ENCODE measurements at regions not wholly inside any gene's neighbourhood (a gene's known extent, or its start where the extent isn't known, plus 50 kb on each side); places are given as distances from the start of the nearest gene placed in this dataset.

DNA sequence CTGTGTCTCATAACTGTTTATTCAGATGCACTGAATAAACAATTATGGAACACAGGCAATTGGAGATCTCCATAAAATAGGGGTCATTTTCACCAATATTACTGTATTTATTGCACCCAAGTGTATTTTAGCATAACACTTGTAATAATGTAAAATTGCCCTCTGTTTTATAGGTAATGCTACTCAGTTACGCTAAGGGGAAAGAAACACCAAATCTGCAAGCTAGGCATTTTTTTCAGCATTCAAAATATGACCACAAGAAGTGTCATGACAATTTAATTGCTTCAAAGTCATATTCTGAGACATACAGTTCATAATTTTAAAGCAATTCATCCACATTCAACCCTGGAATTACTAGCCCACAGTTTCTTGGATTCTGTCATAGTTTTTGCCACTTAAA, 643.2 kb upstream of the NOX3 start:
- DNase-seq (no peak), ATAC-seq (no peak)
- intact Hi-C loops (cut with DNase I, micrococcal nuclease): no loop called here

DNA sequence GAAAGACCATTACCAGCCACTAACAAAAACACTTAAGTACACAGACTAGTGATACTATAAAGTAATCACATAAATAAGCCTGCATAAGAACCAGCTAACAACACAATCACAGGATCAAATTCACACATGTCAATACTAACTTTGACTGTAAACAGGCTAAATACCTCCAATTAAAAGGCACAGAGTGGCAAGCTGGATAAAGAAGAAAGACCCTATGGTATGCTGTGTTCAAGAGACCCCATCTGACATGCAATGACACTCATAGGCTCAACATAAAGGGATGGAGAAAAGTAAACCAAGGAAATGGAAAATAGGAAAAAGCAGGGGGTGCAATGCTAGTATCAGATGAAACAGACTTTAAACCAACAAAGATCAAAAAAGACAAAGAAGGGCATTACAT, 631.8 kb upstream of the NOX3 start:
- intact Hi-C loops (cut with DNase I, micrococcal nuclease): no loop called here
- no peak for ATAC-seq
- no peak for DNase-seq

DNA sequence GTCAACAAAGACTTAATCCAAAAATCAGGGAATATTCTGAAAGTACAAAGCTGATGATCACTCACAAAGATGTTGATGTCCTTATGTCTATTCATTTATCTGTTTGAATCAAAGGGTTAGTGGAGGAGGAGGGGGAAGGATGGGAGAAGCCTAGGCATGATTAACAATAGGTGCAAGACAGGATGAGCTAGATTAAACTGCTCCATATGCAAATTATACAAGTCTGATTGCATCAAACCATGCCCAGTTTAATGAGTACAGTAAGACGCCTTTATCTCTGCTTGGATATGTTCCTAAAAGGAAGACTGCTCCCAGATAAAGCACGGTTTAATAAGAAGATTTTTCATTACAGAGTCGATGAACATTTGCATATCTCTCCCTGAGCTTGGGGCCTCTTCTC, 626.4 kb upstream of the NOX3 start:
- intact Hi-C loops (cut with DNase I, micrococcal nuclease): no loop called here
- DNase-seq: no peak
- no peak for ATAC-seq

DNA sequence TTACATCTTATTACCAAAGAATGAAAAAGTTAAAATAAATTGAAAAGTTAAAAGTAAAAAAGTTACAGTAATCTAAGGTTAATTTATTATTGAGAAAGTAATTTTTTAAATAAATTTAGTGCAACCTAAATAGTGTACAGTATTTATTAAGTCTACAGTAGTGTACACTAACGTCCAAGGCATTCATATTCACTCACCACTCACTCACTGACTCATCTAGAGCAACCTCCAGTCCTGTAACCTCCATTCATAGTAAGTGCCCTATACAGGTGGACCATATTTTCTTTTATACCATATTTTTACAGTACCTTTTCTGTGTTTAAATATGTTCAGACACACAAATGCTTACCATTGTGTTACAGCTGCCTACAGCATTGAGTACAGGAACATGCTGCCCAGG, 624.7 kb upstream of the NOX3 start:
- intact Hi-C loops (cut with DNase I, micrococcal nuclease): no loop called here
- ATAC-seq (no peak), DNase-seq (no peak)

DNA sequence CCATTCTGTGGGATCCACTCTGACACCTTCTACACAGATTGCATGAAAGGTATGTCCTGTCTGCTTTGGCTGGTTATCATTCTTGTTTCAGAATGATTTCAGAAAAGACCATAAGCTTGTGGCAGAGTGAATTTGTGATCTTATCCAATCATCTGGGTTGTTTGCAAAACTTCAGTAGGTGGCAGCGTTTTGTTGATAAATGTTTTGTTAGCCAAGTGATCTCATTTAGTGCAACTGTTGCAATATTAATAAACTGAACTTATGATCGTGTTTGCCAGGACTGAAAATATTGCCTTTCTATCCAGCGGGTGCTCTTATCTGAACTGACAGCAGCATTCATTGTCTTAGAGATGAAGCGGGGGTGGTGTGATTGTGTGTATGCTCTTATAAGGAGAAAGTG, 613.2 kb upstream of the NOX3 start:
- intact Hi-C loops (cut with DNase I, micrococcal nuclease): no loop called here
- no peak for ATAC-seq
- DNase-seq: no peak

DNA sequence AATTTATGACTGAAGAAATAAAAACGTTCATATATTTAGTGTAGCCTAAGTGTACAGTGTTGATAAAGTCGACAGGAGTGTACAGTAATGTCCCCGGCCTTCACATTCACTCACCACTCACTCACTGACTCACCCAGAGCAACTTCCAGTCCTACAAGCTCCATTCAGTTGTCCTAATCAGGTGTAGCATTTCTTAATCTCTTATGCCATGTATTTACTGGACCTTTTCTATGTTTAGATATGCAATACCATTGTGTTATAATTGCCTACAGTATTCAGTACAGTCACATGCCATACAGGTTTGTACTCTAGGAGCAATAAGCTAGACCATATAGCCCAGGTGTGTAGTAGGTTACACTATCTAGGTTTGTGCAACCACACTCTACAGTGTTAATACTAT, 610.2 kb upstream of the NOX3 start:
- intact Hi-C loops (cut with DNase I, micrococcal nuclease): no loop called here
- ATAC-seq (no peak), DNase-seq (no peak)

DNA sequence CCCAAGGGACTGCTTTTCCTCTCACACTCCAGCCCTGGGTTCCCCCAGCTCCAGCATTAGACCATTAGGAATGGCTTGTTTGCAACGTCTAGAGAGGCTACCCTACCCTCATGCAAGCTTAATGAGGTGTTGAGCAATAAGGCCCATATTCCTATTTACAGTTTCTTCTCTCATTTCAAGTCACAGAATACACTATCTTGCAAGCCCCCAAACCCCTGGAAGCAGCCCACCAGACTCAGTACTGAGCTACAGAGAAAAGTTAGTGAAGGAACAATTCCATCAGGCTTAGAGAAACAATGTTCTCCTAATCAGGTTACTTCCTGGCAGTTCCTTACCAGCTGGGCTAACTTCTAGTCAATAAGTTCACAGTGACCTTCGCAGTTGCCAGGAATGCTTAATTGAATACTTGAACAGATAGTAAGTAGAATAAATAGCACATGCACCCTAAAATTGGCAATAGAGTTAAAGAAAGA, 606.5 kb upstream of the NOX3 start:
- intact Hi-C loops (cut with DNase I, micrococcal nuclease): no loop called here
- ATAC-seq (no peak), DNase-seq (no peak)

DNA sequence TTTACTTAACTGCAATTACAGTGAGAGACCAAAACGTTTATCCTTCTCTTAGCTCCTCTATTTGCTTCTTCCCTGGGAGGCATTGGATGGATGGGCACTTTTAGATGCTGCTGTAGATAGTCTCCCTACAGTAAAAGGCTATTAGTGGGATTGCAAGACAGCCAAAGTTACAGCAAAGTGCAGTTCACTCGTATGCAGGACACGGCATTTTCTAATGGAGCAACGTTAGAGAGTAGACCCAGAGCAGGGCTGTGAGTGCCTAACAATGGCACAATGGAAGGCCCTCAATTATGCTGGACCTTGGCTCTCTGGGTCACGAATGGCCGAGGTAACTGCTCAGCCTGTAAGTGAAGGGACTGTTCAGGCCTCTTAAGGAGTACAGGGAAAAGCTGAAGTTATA, 605.8 kb upstream of the NOX3 start:
- intact Hi-C loops (cut with DNase I, micrococcal nuclease): no loop called here
- ATAC-seq (no peak), DNase-seq (no peak)

DNA sequence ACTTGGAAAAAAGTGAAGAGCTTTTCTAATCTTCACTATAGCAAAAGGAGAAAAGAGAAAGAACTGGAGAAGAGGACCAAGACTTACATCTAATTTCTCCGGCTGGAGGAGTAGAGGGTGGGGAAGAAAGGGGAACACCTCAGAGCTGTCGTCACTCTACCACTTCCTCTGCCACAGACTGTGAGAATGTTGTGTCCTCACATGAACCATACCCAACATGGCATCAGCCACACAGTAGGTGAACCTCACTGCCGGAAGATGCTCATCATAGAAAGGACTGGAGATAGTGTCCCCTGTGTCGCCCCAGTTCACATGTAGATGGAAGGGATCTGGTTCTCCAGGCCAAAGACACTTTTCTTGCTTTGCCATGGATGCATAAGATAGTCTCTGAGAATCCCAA, 604.4 kb upstream of the NOX3 start:
- DNase-seq (no peak), ATAC-seq (no peak)
- intact Hi-C loops (cut with DNase I, micrococcal nuclease): no loop called here

DNA sequence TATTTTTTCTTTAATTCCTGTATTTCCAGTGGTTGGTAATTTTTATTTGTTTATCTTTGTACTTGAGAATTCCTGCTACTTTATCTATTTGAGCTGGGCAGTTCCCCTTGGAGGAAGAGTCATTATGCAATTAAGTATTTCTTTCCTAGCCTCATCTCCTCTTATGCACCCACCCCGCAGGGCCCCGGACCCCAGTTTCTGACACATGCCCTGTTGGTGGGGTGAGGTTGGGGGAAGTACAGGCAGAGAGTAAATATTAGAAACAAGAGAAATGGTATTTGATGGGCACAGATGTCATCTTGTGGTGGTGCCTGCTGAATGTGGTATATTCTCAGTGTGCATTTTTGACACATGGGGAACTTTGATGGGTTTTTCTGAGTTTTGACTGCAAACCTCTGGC, 602.7 kb upstream of the NOX3 start:
- no peak for DNase-seq
- intact Hi-C loops (cut with DNase I, micrococcal nuclease): no loop called here
- ATAC-seq: no peak

DNA sequence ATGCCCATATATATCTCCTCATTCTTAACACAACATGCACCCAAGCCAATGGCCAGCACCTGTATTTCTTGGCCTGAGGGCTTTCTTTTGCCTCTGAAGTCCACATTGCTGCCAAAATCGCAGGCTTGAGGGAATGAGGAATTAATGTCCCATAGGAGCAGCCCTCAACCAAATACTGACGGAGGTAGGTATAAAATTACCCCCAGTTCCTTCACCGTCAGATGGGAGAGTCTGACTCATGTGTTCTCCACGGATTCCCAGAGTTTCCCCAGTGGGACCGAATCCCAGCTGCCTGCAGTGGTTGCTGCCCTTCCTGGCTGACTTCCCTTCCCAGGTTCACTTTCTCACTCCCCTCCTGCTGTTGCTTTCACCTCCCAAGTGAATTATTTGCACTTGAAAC, 602.2 kb upstream of the NOX3 start:
- ATAC-seq (no peak), DNase-seq (no peak)
- intact Hi-C loops (cut with DNase I, micrococcal nuclease): no loop called here

DNA sequence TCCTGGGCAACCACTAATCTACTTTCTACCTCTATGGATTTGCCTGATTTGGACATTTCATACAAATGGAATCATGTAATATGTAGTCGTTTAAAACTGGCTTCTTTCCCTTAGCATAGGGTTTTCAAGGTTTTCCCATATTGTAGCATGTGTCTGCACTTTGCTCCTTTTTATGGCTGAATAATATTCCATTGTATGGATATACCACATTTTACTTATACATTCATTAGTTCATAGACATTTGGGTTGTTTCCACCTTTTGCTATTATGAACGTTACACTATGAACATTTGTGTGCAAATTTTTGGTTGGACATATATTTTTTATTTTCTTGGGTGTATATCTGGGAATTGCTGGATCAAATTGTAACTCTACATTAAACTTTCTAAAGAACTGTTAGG, 600.4 kb upstream of the NOX3 start:
- DNase-seq (no peak), ATAC-seq (no peak)
- intact Hi-C loops (cut with DNase I, micrococcal nuclease): no loop called here

DNA sequence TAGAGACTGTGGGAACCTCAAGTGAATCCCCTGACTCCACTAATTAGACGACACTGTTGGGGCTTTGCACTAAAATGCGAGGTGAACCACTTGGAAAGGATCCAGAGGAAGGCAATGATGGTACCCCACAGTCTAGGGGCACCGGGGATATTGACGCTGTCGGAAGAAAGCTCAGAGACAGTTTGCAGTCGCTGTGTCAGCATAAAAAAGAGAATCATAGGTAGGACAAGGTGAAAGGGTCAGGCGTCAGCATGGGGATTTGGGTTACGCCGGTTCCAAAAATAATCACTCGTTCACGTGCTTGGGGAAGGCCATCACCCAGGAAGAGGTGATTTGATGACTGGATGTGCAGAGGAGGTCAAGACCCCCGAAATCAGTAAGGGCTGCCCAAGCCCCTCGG, 598.0 kb upstream of the NOX3 start:
- intact Hi-C loops (cut with DNase I, micrococcal nuclease): no loop called here
- DNase-seq (no peak), ATAC-seq (no peak)

DNA sequence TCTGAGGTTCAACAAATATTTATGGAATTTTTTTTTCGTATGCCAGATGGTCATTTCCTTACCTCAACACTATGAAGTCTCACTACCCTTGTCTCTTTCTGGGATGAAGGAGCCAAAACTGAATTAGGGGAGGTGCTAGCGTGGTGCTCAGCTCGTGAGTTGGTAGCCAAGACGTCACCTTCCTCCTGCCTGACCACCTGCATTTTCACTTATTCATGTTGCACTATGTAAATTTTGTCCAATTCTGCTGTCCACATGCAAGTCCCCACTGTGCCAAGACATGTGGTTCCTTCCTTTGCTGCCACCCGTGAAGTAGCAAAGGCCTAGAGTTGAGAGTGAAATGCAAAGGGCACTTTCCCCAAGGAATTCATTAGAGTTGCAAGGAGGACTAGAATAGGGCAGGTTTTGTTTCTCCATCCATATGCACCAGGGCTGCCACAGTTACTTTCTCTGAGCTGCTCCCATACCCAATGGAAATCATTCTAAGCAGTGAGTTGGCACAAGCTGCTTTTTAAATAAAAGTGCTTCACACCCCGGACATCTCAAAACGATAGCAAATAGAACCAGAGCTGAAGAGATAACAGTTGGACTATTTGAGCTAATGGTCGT, 591.3 kb upstream of the NOX3 start:
- no peak for ATAC-seq
- DNase-seq: no peak
- intact Hi-C loops (cut with DNase I, micrococcal nuclease): no loop called here

DNA sequence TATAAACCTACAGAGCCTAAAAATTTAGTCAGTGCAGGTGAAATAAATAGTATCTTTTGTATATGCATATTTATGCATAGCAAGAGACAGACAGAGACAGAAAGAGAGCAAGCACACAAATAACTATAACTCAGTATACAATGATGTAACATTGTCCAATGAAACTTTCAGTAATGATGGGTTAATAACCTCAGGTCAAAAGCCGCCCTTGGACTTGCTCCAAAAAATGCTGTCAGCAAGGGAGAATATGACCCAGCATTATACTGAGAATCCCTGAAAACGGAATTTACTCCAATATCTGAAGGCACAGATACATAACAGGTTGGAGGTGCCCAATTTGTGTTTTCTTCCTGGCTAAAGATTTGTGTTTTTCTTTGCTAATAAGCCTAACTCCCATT, 590.6 kb upstream of the NOX3 start:
- DNase-seq (no peak), ATAC-seq (no peak)
- intact Hi-C loops (cut with DNase I, micrococcal nuclease): no loop called here

DNA sequence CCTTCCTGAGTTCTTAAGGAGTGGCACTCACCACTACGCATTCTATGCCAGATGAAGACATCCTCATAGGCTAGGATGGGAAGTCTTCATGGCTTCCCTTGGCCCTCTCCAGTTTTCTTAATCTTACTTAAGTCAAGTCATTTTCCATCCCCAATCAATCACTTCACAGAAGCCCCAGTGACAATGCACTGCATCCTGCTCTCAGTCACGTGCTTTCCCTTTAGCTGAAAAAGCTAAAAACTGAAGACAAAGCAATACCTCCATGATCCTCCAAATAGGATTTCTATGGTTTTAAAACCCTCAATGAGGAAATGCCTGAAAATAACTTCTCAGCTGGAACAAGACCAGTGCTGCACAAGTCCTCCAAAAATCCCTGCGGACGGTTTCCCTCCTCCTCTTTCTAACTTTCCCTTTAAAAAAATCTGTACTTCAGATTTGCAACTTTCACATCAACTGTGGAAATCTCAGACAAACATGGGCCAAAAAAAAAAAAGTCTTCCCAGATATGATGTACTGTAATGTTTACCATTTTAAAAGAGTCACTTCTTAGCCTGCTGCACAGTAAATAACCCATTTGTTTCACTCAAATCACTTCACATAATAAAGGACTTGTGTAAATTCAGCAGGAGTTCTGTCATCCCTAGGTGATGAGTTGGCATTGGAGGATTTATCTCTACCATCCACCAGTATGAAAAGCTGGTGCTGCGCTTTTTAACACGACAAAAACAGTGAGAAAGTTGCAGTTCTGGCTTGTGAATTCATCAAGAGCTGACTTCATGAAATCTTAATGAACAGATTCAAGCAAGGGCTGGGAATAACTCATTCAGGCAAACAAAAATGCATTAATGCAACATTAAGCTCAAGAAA, 590.0 kb upstream of the NOX3 start:
- ATAC-seq (no peak), DNase-seq (no peak)
- intact Hi-C loops (cut with DNase I, micrococcal nuclease): no loop called here

DNA sequence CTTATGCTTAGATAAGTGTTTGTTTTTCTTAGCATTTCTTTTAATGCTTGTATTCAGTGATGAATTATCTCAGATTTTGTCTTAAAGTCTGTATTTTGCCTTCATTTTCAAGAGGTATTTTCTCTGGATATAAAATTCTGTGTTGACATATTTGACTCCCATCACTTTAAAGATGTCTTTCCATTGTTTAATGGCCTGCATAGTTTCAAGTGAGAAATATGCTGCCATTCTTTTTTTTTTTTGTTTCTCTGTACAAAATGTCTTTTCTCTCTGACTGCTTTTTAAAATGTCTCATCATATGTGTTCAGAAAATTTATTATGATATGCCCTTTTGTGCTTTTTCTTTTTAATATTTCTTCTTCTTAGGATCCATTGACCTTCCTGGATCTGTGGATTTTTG, 578.0 kb upstream of the NOX3 start:
- DNase-seq (no peak), ATAC-seq (no peak)
- intact Hi-C loops (cut with DNase I, micrococcal nuclease): no loop called here

DNA sequence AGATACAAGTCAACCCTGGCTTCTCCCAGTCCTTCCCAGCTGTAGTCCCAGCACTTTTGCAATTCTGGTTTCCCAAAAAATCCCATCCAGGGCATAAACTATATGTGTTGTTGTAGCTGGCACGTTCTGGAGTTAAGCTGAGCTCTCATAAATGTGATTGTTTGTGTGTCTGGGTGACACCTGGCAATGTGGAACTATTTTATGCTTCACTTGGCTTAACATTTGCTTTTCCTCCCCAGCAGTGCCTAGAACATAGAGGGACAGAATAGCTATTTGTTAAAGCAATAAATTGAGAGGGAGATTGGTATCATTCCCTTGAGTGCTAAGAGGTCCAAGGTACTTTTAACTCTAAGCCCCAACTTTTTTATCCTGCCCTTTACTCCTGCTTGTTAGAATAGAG, 575.9 kb upstream of the NOX3 start:
- intact Hi-C loops (cut with DNase I, micrococcal nuclease): no loop called here
- no peak for ATAC-seq

DNA sequence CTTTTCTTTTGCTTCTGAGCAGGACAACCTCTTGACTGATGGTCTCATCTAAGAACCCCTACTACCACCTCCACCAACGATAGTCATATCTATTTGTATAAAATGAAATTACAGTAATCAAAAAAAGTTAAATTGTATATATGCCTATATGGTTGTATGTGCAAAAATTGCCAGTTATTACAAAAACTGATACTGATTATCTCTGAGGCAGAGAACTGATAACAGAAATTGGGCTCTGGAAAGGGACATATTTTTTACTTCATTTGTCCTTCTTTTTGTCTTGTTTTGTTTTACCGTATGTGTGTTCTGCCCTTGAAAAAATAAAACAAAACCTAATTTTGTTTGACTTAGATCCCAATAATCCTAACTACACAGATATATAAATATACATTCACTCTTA, 574.4 kb upstream of the NOX3 start:
- intact Hi-C loops (cut with DNase I, micrococcal nuclease): no loop called here
- DNase-seq (no peak), ATAC-seq (no peak)

More for the DNA sequence above, 575.9 kb upstream of the NOX3 start:
- no peak for DNase-seq

DNA sequence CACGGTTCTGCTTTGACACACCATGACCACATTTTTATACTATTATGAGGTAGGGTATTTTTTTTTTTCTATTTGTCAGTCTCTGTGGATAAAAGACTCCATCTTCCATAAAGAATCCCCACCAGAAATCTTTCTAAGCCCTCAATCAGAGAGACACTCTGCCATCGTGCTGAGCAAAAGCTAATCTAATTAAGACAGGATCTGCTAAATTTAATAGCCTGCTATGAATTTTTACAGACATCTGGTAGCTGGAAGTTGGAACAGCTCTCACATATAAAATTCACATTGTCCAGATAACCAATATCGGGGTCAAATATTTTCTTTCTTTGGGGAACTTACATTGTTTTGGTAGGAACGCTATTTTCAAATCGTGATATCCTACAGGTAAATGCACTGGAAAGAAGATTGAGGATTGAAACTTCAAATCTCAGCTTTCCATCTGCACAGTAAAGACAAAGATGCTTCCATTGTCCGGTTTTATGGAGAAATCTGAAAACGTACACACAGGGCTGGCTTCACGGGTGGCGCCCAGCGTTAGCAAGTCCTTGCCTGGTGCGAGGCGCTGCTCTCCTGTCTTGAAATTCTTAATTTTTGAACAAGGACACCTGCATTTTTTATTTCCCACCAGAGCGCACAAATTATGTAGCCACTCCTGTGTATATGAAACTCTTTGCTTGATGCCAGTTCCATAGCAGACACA, 573.8 kb upstream of the NOX3 start:
- intact Hi-C loops (cut with DNase I, micrococcal nuclease): no loop called here
- DNase-seq (no peak), ATAC-seq (no peak)
